HG02852 (cell line): ENCODE measurements at regions not wholly inside any gene's neighbourhood (a gene's known extent, or its start where the extent isn't known, plus 50 kb on each side); places are given as distances from the start of the nearest gene placed in this dataset.

Source experiments
- ATAC-seq: cut with Tn5 transposase; IDR thresholded peaks from one replicate; pipeline ENCODE4 v1.9.1; 2021; ENCODE audit warnings: mild to moderate bottlenecking, moderate library complexity; ENCODE audit not compliant: unreplicated experiment

GRCh38 chr2:59893612-59894011 is 659.8 kb downstream of the BCL11A start:
- no peak for ATAC-seq

GRCh38 chr2:59892398-59892797 is 661.1 kb downstream of the BCL11A start:
- no peak for ATAC-seq

GRCh38 chr2:59889305-59889704 is 664.1 kb downstream of the BCL11A start:
- ATAC-seq, result no peak

GRCh38 chr2:59888706-59889105 is 664.7 kb downstream of the BCL11A start:
- no peak for ATAC-seq

- ATAC-seq, result peak; percentile 99
Observed at GRCh38 chr2:59888015-59888414, 665.4 kb downstream of the BCL11A start.

GRCh38 chr2:59887366-59887765 is 666.1 kb downstream of the BCL11A start:
- no peak for ATAC-seq

- no peak for ATAC-seq
Observed at GRCh38 chr2:59886759-59887158, 666.7 kb downstream of the BCL11A start.

GRCh38 chr2:59885541-59885940 is 667.9 kb downstream of the BCL11A start:
- no peak for ATAC-seq

GRCh38 chr2:59884166-59884565 is 669.3 kb downstream of the BCL11A start:
- no peak for ATAC-seq

- no peak for ATAC-seq
Observed at GRCh38 chr2:59882822-59883221, 670.6 kb downstream of the BCL11A start.

GRCh38 chr2:59882279-59882678 is 671.2 kb downstream of the BCL11A start:
- ATAC-seq, result no peak

- ATAC-seq, result no peak
Observed at GRCh38 chr2:59881218-59881617, 672.2 kb downstream of the BCL11A start.

GRCh38 chr2:59879700-59880131 is 673.7 kb downstream of the BCL11A start:
- ATAC-seq, result no peak

- ATAC-seq, result no peak
Observed at GRCh38 chr2:59875836-59876235, 677.6 kb downstream of the BCL11A start.

- no peak for ATAC-seq
Observed at GRCh38 chr2:59874971-59875755, 678.3 kb downstream of the BCL11A start.

- ATAC-seq, result no peak
Observed at GRCh38 chr2:59874361-59874760, 679.1 kb downstream of the BCL11A start.

GRCh38 chr2:59871830-59872229 is 681.6 kb downstream of the BCL11A start:
- ATAC-seq, result no peak

- no peak for ATAC-seq
Observed at GRCh38 chr2:59868981-59869380, 684.5 kb downstream of the BCL11A start.

- no peak for ATAC-seq
Observed at GRCh38 chr2:59866436-59866835, 687.0 kb downstream of the BCL11A start.

- ATAC-seq, result no peak
Observed at GRCh38 chr2:59858540-59858939, 694.9 kb downstream of the BCL11A start.

GRCh38 chr2:59857109-59857508 is 696.3 kb downstream of the BCL11A start:
- no peak for ATAC-seq

- ATAC-seq, result no peak
Observed at GRCh38 chr2:59856391-59856790, 697.1 kb downstream of the BCL11A start.

- no peak for ATAC-seq
Observed at GRCh38 chr2:59853032-59853431, 700.4 kb downstream of the BCL11A start.
